ENCODE measurements at regions not wholly inside any gene's neighbourhood (a gene's known extent, or its start where the extent isn't known, plus 50 kb on each side); places are given as distances from the start of the nearest gene placed in this dataset.
"Not testable (repeated sequence)": the region's sequence is repeated elsewhere in the genome, so short reads cannot be mapped to it uniquely, and the experiment has no call there.

- intact Hi-C loops (cut with DNase I): no loop called here
- Histone ChIP-seq H3K9me3 (ENCODE audit: control insufficient read depth, low read length) (no peaks in the 10 kb centered on the region), H3K4me1 (ENCODE audit: control insufficient read depth in 1 of 2, insufficient read depth in 2 of 2, low read length in 2 of 2) (no peaks in the 10 kb centered on the region), H3K36me3 (ENCODE audit: control insufficient read depth in 1 of 2, insufficient read depth in 2 of 2, low read length in 1 of 2) (no peaks in the 10 kb centered on the region), H3K27ac (ENCODE audit: low read depth in 1 of 2, low read length in 2 of 2) (no peak overlapping the region), H3K4me3 (ENCODE audit: low read length in 2 of 2) (no peak overlapping the region), H3K27me3 (ENCODE audit: control insufficient read depth in 1 of 2, insufficient read depth in 2 of 2, low read length in 1 of 2) (no peaks in the 10 kb centered on the region)
- DNase-seq (no peak), ATAC-seq (ENCODE audit: low FRiP score) (no peak)
- WGBS, 2 donors: 44 to 53% methylated on average over 1 of the region's 1 CpG
These were observed 152.1 kb upstream of the MED14 start for GRCh38 chrX:40887476-40887875.

- Histone ChIP-seq H3K4me1 (ENCODE audit: control insufficient read depth in 1 of 2, insufficient read depth in 2 of 2, low read length in 2 of 2) (no peaks in the 10 kb centered on the region), H3K36me3 (ENCODE audit: control insufficient read depth in 1 of 2, insufficient read depth in 2 of 2, low read length in 1 of 2) (no peaks in the 10 kb centered on the region), H3K4me3 (ENCODE audit: low read length in 2 of 2) (no peak overlapping the region), H3K27me3 (ENCODE audit: control insufficient read depth in 1 of 2, insufficient read depth in 2 of 2, low read length in 1 of 2) (no peaks in the 10 kb centered on the region), H3K27ac (ENCODE audit: low read depth in 1 of 2, low read length in 2 of 2) (no peak overlapping the region), H3K9me3 (ENCODE audit: control insufficient read depth, low read length) (no peaks in the 10 kb centered on the region)
- intact Hi-C loops (cut with DNase I): no loop called here
- ATAC-seq (ENCODE audit: low FRiP score): no peak
- no peak for DNase-seq
These were observed 156.5 kb upstream of the MED14 start for GRCh38 chrX:40891798-40892197.

- H3K27me3 ChIP-seq (ENCODE audit: control insufficient read depth in 1 of 2, insufficient read depth in 2 of 2, low read length in 1 of 2): no peaks in the 10 kb centered on the region
- DNase-seq: no peak
- H3K36me3 ChIP-seq (ENCODE audit: control insufficient read depth in 1 of 2, insufficient read depth in 2 of 2, low read length in 1 of 2): no peaks in the 10 kb centered on the region
- intact Hi-C loops (cut with DNase I): no loop called here
- H3K9me3 ChIP-seq (ENCODE audit: control insufficient read depth, low read length): no peaks in the 10 kb centered on the region
- H3K4me3 ChIP-seq (ENCODE audit: low read length in 2 of 2): no peak overlapping the region
- no peak for ATAC-seq (ENCODE audit: low FRiP score)
- H3K27ac ChIP-seq (ENCODE audit: low read depth in 1 of 2, low read length in 2 of 2): no peak overlapping the region
- WGBS, 2 donors: 68 to 77% methylated on average over 6 of the region's 6 CpGs
- no peaks in the 10 kb centered on the region for H3K4me1 ChIP-seq (ENCODE audit: control insufficient read depth in 1 of 2, insufficient read depth in 2 of 2, low read length in 2 of 2)
These were observed 158.0 kb upstream of the MED14 start for GRCh38 chrX:40893251-40893910.

GRCh38 chrX:40895246-40895645 lies 159.9 kb upstream of the MED14 start:
- DNase-seq (no peak), ATAC-seq (ENCODE audit: low FRiP score) (no peak)
- 82 to 86% methylated on average over 3 of the region's 3 CpGs for WGBS, 2 donors
- H3K27me3 ChIP-seq (ENCODE audit: control insufficient read depth in 1 of 2, insufficient read depth in 2 of 2, low read length in 1 of 2): no peaks in the 10 kb centered on the region
- no peaks in the 10 kb centered on the region for H3K36me3 ChIP-seq (ENCODE audit: control insufficient read depth in 1 of 2, insufficient read depth in 2 of 2, low read length in 1 of 2)
- H3K4me3 ChIP-seq (ENCODE audit: low read length in 2 of 2): no peak overlapping the region
- no peaks in the 10 kb centered on the region for H3K4me1 ChIP-seq (ENCODE audit: control insufficient read depth in 1 of 2, insufficient read depth in 2 of 2, low read length in 2 of 2)
- H3K27ac ChIP-seq (ENCODE audit: low read depth in 1 of 2, low read length in 2 of 2): no peak overlapping the region
- intact Hi-C loops (cut with DNase I): no loop called here
- no peaks in the 10 kb centered on the region for H3K9me3 ChIP-seq (ENCODE audit: control insufficient read depth, low read length)

- no peak for ATAC-seq (ENCODE audit: low FRiP score)
- H3K4me1 ChIP-seq (ENCODE audit: control insufficient read depth in 1 of 2, insufficient read depth in 2 of 2, low read length in 2 of 2): no peaks in the 10 kb centered on the region
- H3K9me3 ChIP-seq (ENCODE audit: control insufficient read depth, low read length): no peaks in the 10 kb centered on the region
- H3K27me3 ChIP-seq (ENCODE audit: control insufficient read depth in 1 of 2, insufficient read depth in 2 of 2, low read length in 1 of 2): no peaks in the 10 kb centered on the region
- WGBS, 2 donors: 89 to 96% methylated on average over 3 of the region's 3 CpGs
- H3K27ac ChIP-seq (ENCODE audit: low read depth in 1 of 2, low read length in 2 of 2): no peak overlapping the region
- intact Hi-C loops (cut with DNase I): no loop called here
- no peaks in the 10 kb centered on the region for H3K36me3 ChIP-seq (ENCODE audit: control insufficient read depth in 1 of 2, insufficient read depth in 2 of 2, low read length in 1 of 2)
- DNase-seq: no peak
- H3K4me3 ChIP-seq (ENCODE audit: low read length in 2 of 2): no peak overlapping the region
These were observed 162.5 kb upstream of the MED14 start for GRCh38 chrX:40897718-40898270.

- DNase-seq; H3K4me3 ChIP-seq (ENCODE audit: low read length in 2 of 2); H3K4me1 ChIP-seq (ENCODE audit: control insufficient read depth in 1 of 2, insufficient read depth in 2 of 2, low read length in 2 of 2); H3K9me3 ChIP-seq (ENCODE audit: control insufficient read depth, low read length); ATAC-seq (ENCODE audit: low FRiP score); intact Hi-C loops (cut with DNase I); H3K27me3 ChIP-seq (ENCODE audit: control insufficient read depth in 1 of 2, insufficient read depth in 2 of 2, low read length in 1 of 2); H3K36me3 ChIP-seq (ENCODE audit: control insufficient read depth in 1 of 2, insufficient read depth in 2 of 2, low read length in 1 of 2); H3K27ac ChIP-seq (ENCODE audit: low read depth in 1 of 2, low read length in 2 of 2): not testable (repeated sequence)
These were observed 169.4 kb upstream of the MED14 start for GRCh38 chrX:40904739-40905138.

- WGBS, 2 donors: 79 to 85% methylated on average over 7 of the region's 7 CpGs
- no peak overlapping the region for H3K4me3 ChIP-seq (ENCODE audit: low read length in 2 of 2)
- H3K27me3 ChIP-seq (ENCODE audit: control insufficient read depth in 1 of 2, insufficient read depth in 2 of 2, low read length in 1 of 2): no peaks in the 10 kb centered on the region
- no peak for DNase-seq
- intact Hi-C loops (cut with DNase I): no loop called here
- no peak overlapping the region for H3K27ac ChIP-seq (ENCODE audit: low read depth in 1 of 2, low read length in 2 of 2)
- H3K9me3 ChIP-seq (ENCODE audit: control insufficient read depth, low read length): no peaks in the 10 kb centered on the region
- H3K36me3 ChIP-seq (ENCODE audit: control insufficient read depth in 1 of 2, insufficient read depth in 2 of 2, low read length in 1 of 2): no peaks in the 10 kb centered on the region
- H3K4me1 ChIP-seq (ENCODE audit: control insufficient read depth in 1 of 2, insufficient read depth in 2 of 2, low read length in 2 of 2): no peaks in the 10 kb centered on the region
- ATAC-seq (ENCODE audit: low FRiP score): no peak
These were observed 172.7 kb upstream of the MED14 start for GRCh38 chrX:40908026-40908425.

- Histone ChIP-seq H3K4me3 (ENCODE audit: low read length in 2 of 2) (no peak overlapping the region), H3K4me1 (ENCODE audit: control insufficient read depth in 1 of 2, insufficient read depth in 2 of 2, low read length in 2 of 2) (no peaks in the 10 kb centered on the region), H3K27me3 (ENCODE audit: control insufficient read depth in 1 of 2, insufficient read depth in 2 of 2, low read length in 1 of 2) (no peaks in the 10 kb centered on the region), H3K9me3 (ENCODE audit: control insufficient read depth, low read length) (no peaks in the 10 kb centered on the region), H3K27ac (ENCODE audit: low read depth in 1 of 2, low read length in 2 of 2) (no peak overlapping the region), H3K36me3 (ENCODE audit: control insufficient read depth in 1 of 2, insufficient read depth in 2 of 2, low read length in 1 of 2) (no peaks in the 10 kb centered on the region)
- no peak for DNase-seq
- intact Hi-C loops (cut with DNase I): no loop called here
- no peak for ATAC-seq (ENCODE audit: low FRiP score)
These were observed 173.6 kb upstream of the MED14 start for GRCh38 chrX:40908857-40909475.

- H3K4me3 ChIP-seq (ENCODE audit: low read length in 2 of 2): no peak overlapping the region
- ATAC-seq (ENCODE audit: low FRiP score) (no peak), DNase-seq (no peak)
- intact Hi-C loops (cut with DNase I): no loop called here
- H3K27me3 ChIP-seq (ENCODE audit: control insufficient read depth in 1 of 2, insufficient read depth in 2 of 2, low read length in 1 of 2): no peaks in the 10 kb centered on the region
- no peaks in the 10 kb centered on the region for H3K36me3 ChIP-seq (ENCODE audit: control insufficient read depth in 1 of 2, insufficient read depth in 2 of 2, low read length in 1 of 2)
- 73 to 75% methylated on average over 4 of the region's 4 CpGs for WGBS, 2 donors
- H3K9me3 ChIP-seq (ENCODE audit: control insufficient read depth, low read length): no peaks in the 10 kb centered on the region
- H3K4me1 ChIP-seq (ENCODE audit: control insufficient read depth in 1 of 2, insufficient read depth in 2 of 2, low read length in 2 of 2): no peaks in the 10 kb centered on the region
- H3K27ac ChIP-seq (ENCODE audit: low read depth in 1 of 2, low read length in 2 of 2): no peak overlapping the region
These were observed 173.1 kb upstream of the USP9X start for GRCh38 chrX:40912166-40912565.
